ENCODE measurements at regions not wholly inside any gene's neighbourhood (a gene's known extent, or its start where the extent isn't known, plus 50 kb on each side); places are given as distances from the start of the nearest gene placed in this dataset.
"Not testable (repeated sequence)": the region's sequence is repeated elsewhere in the genome, so short reads cannot be mapped to it uniquely, and the experiment has no call there.

- no peak for TF ChIP-seq CTBP1 (IDR thresholded peaks at IDR 0.05; ENCODE audit: borderline replicate concordance)
- no peak for TF ChIP-seq ELF4 (IDR thresholded peaks at IDR 0.05)
- TF ChIP-seq, protein P1, sequence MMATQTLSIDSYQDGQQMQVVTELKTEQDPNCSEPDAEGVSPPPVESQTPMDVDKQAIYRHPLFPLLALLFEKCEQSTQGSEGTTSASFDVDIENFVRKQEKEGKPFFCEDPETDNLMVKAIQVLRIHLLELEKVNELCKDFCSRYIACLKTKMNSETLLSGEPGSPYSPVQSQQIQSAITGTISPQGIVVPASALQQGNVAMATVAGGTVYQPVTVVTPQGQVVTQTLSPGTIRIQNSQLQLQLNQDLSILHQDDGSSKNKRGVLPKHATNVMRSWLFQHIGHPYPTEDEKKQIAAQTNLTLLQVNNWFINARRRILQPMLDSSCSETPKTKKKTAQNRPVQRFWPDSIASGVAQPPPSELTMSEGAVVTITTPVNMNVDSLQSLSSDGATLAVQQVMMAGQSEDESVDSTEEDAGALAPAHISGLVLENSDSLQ (IDR thresholded peaks at IDR 0.05) = no peak
- no peak for TF ChIP-seq HDGF (IDR thresholded peaks at IDR 0.05; ENCODE audit: borderline replicate concordance)
- TF ChIP-seq FOXK2 (IDR thresholded peaks at IDR 0.05) = no peak
- no peak for TF ChIP-seq NFRKB (IDR thresholded peaks at IDR 0.05)
- TF ChIP-seq ZNF384 (IDR thresholded peaks at IDR 0.05) = no peak
- TF ChIP-seq BHLHE40 (IDR thresholded peaks at IDR 0.05; ENCODE audit: borderline replicate concordance) = no peak
- TF ChIP-seq SP1 (IDR thresholded peaks at IDR 0.05) = no peak
- no peak for TF ChIP-seq ARNT (IDR thresholded peaks at IDR 0.05)
- no peak for TF ChIP-seq FOXA1 (IDR thresholded peaks at IDR 0.05)
- no peak for TF ChIP-seq L3MBTL2 (conservative IDR thresholded peaks at IDR 0.05)
- TF ChIP-seq LEF1 (IDR thresholded peaks at IDR 0.05; ENCODE audit: borderline replicate concordance) = no peak
- ChIA-PET CTCF (no interaction called here), POLR2A (no interaction called here)
- DNase-seq (ENCODE audit: extremely low spot score) = no peak
These were observed 547.2 kb upstream of the NCAM2 start for GRCh38 chr21:20451046-20451445.

DNA sequence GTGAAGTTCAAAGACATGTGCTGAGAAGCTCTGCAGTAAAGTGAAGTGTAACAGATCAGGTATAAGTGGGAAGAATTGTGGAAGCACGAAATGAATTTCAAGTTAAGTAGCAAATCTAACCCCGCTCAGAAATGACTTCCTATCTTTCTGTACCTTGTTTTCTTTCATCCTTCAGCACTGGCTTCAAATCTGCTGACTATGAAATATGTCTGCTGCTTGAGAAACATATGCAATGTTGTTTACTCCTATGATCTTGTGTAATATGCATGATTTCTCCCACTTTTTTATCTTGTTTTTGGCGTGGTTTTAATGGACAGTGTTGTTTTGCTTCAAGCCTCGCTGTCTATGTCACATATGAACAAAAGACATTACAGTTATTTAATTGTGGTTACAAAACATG, 545.3 kb upstream of the NCAM2 start:
- TF ChIP-seq ZNF384 (IDR thresholded peaks at IDR 0.05) (no peak), SP1 (IDR thresholded peaks at IDR 0.05) (no peak), ARNT (IDR thresholded peaks at IDR 0.05) (no peak), TARDBP (IDR thresholded peaks at IDR 0.05) (no peak), LEF1 (IDR thresholded peaks at IDR 0.05; ENCODE audit: borderline replicate concordance) (no peak), HDGF (IDR thresholded peaks at IDR 0.05; ENCODE audit: borderline replicate concordance) (no peak), CTBP1 (IDR thresholded peaks at IDR 0.05; ENCODE audit: borderline replicate concordance) (no peak), L3MBTL2 (conservative IDR thresholded peaks at IDR 0.05) (no peak), ELF4 (IDR thresholded peaks at IDR 0.05) (no peak), SUZ12 (IDR thresholded peaks at IDR 0.05) (no peak), FOXA1 (IDR thresholded peaks at IDR 0.05) (no peak), FOXM1 (IDR thresholded peaks at IDR 0.05; ENCODE audit: borderline replicate concordance) (no peak), FOXK2 (IDR thresholded peaks at IDR 0.05) (no peak), BHLHE40 (IDR thresholded peaks at IDR 0.05; ENCODE audit: borderline replicate concordance) (no peak), NFRKB (IDR thresholded peaks at IDR 0.05) (no peak)
- TF ChIP-seq, protein P1 (IDR thresholded peaks at IDR 0.05) = no peak
- ChIA-PET POLR2A (no interaction called here), CTCF (no interaction called here)
- no peak for DNase-seq (ENCODE audit: extremely low spot score)

GRCh38 chr21:20459838-20460237, 538.4 kb upstream of the NCAM2 start:
- CTCF ChIA-PET = no interaction called here
- TF ChIP-seq FOXK2 (IDR thresholded peaks at IDR 0.05) (no peak), SUZ12 (IDR thresholded peaks at IDR 0.05) (no peak), FOXM1 (IDR thresholded peaks at IDR 0.05; ENCODE audit: borderline replicate concordance) (no peak), L3MBTL2 (conservative IDR thresholded peaks at IDR 0.05) (no peak), CTBP1 (IDR thresholded peaks at IDR 0.05; ENCODE audit: borderline replicate concordance) (no peak), ZNF384 (IDR thresholded peaks at IDR 0.05) (no peak), NFRKB (IDR thresholded peaks at IDR 0.05) (no peak), FOXA1 (IDR thresholded peaks at IDR 0.05) (no peak), BHLHE40 (IDR thresholded peaks at IDR 0.05; ENCODE audit: borderline replicate concordance) (no peak), ELF4 (IDR thresholded peaks at IDR 0.05) (no peak), ARNT (IDR thresholded peaks at IDR 0.05) (no peak), SP1 (IDR thresholded peaks at IDR 0.05) (no peak), TARDBP (IDR thresholded peaks at IDR 0.05) (no peak), HDGF (IDR thresholded peaks at IDR 0.05; ENCODE audit: borderline replicate concordance) (no peak), LEF1 (IDR thresholded peaks at IDR 0.05; ENCODE audit: borderline replicate concordance) (no peak)
- TF ChIP-seq, protein P1 (IDR thresholded peaks at IDR 0.05) = no peak
- no peak for DNase-seq (ENCODE audit: extremely low spot score)
- POLR2A ChIA-PET = no interaction called here

DNA sequence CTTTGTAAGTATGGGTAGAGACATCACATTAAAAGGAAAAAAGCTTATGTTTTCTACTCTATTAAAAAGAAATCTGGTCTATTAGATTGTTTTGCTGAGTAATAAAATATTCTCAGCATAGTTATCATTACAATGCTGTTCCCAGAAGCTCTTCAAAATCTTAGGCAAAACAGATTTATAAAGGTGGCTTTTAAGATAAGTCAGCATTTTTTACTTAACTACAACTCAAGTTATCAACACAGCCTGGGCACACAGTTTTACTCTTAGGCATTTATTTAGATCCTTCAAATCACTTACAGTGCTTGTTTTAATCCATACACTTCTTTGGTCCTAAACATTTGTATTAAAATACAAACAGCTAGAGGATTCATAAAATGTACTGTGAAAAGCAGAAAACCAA, 534.8 kb upstream of the NCAM2 start:
- no peak for TF ChIP-seq FOXK2 (IDR thresholded peaks at IDR 0.05)
- DNase-seq (ENCODE audit: extremely low spot score) = no peak
- POLR2A ChIA-PET = no interaction called here
- CTCF ChIA-PET = no interaction called here

- TF ChIP-seq SUZ12 (IDR thresholded peaks at IDR 0.05) (no peak), L3MBTL2 (conservative IDR thresholded peaks at IDR 0.05) (no peak), FOXM1 (IDR thresholded peaks at IDR 0.05; ENCODE audit: borderline replicate concordance) (no peak), ZNF384 (IDR thresholded peaks at IDR 0.05) (no peak), NFRKB (IDR thresholded peaks at IDR 0.05) (no peak), SP1 (IDR thresholded peaks at IDR 0.05) (no peak), ARNT (IDR thresholded peaks at IDR 0.05) (no peak), ELF4 (IDR thresholded peaks at IDR 0.05) (no peak)
- CTCF ChIA-PET = no interaction called here
- POLR2A ChIA-PET = no interaction called here
- no peak for DNase-seq (ENCODE audit: extremely low spot score)
These were observed 528.8 kb upstream of the NCAM2 start for GRCh38 chr21:20469361-20469760.

GRCh38 chr21:20486303-20486702, 511.9 kb upstream of the NCAM2 start:
- DNase-seq (ENCODE audit: extremely low spot score) = no peak
- no peak for TF ChIP-seq SP1 (IDR thresholded peaks at IDR 0.05)
- TF ChIP-seq, protein P1 (IDR thresholded peaks at IDR 0.05) = no peak
- TF ChIP-seq NFRKB (IDR thresholded peaks at IDR 0.05) = no peak
- no peak for TF ChIP-seq HDGF (IDR thresholded peaks at IDR 0.05; ENCODE audit: borderline replicate concordance)
- no peak for TF ChIP-seq FOXK2 (IDR thresholded peaks at IDR 0.05)
- no peak for TF ChIP-seq FOXA1 (IDR thresholded peaks at IDR 0.05)
- no peak for TF ChIP-seq BHLHE40 (IDR thresholded peaks at IDR 0.05; ENCODE audit: borderline replicate concordance)
- TF ChIP-seq ARNT (IDR thresholded peaks at IDR 0.05) = no peak
- TF ChIP-seq ZNF384 (IDR thresholded peaks at IDR 0.05) = no peak
- TF ChIP-seq SUZ12 (IDR thresholded peaks at IDR 0.05) = no peak
- no peak for TF ChIP-seq FOXM1 (IDR thresholded peaks at IDR 0.05; ENCODE audit: borderline replicate concordance)
- ChIA-PET POLR2A (no interaction called here), CTCF (no interaction called here)

DNA sequence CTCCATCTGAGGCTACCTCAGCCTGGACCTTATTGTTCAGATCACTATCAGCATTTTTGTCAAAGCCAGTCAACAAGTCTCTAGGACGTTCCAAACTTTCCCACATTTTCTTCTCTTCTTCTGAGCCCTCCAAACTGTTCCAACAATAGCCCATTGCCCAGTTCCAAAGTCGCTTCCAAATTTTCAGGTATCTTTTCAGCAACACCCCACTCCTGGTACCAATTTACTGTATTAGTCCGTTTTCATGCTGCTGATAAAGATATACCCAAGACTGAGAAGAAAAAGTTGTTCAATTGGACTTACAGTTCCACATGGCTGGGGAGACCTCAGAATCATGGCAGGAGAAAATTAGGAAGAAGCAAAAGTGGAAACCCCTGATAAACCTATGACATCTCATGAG, 495.3 kb upstream of the NCAM2 start:
- DNase-seq (ENCODE audit: extremely low spot score); CTCF ChIA-PET; POLR2A ChIA-PET: not testable (repeated sequence)

Data from HEK293T (cell line).